Neutrophil (primary cell): ENCODE measurements at regions not wholly inside any gene's neighbourhood (a gene's known extent, or its start where the extent isn't known, plus 50 kb on each side); places are given as distances from the start of the nearest gene placed in this dataset.

Experiments used
- H3K27ac ChIP-seq: fragments of 200-600 bp; sonication (generic); 2 replicates; pipeline ENCODE4 v1.5.1; 2016; ENCODE audit warnings: mild to moderate bottlenecking, moderate library complexity
- H3K27me3 ChIP-seq: fragments of 200-600 bp; sonication (generic); 2 replicates; pipeline ENCODE4 v1.6.0; 2016; ENCODE audit warnings: mild to moderate bottlenecking
- H3K36me3 ChIP-seq: fragments of 200-600 bp; sonication (generic); 2 replicates; pipeline ENCODE4 v1.5.1; 2017
- H3K4me1 ChIP-seq, 2 experiments: fragments of 200-600 bp in 1 of 2; sonication (generic) in 1 of 2; 1 replicate in 1 of 2; 2 replicates in 1 of 2; pipeline versions ENCODE4 v1.5.1 to v1.6.1; 2013 to 2016; ENCODE audit warnings: low read depth in 1 of 2, low read length in 1 of 2, mild to moderate bottlenecking in 1 of 2, moderate library complexity in 1 of 2; ENCODE audit not compliant: control insufficient read depth in 1 of 2, insufficient read depth in 1 of 2
- H3K4me3 ChIP-seq, 2 experiments: fragments of 200-600 bp in 1 of 2; sonication (generic) in 1 of 2; 1 replicate in 1 of 2; 2 replicates in 1 of 2; pipeline ENCODE4 v1.5.1; 2013 to 2016; ENCODE audit warnings: low read depth in 1 of 2, low read length in 1 of 2, mild to moderate bottlenecking in 1 of 2, moderate library complexity in 1 of 2
- H3K9me3 ChIP-seq: fragments of 200-600 bp; sonication (generic); 2 replicates; pipeline ENCODE4 v1.5.1; 2016
- TF ChIP-seq, protein P1 (sequence below): fragments of 200-600 bp; sonication (generic); IDR thresholded peaks from 2 replicates; pipeline ENCODE4 v1.5.1; 2016; ENCODE audit warnings: antibody characterized with exemption

DNA sequence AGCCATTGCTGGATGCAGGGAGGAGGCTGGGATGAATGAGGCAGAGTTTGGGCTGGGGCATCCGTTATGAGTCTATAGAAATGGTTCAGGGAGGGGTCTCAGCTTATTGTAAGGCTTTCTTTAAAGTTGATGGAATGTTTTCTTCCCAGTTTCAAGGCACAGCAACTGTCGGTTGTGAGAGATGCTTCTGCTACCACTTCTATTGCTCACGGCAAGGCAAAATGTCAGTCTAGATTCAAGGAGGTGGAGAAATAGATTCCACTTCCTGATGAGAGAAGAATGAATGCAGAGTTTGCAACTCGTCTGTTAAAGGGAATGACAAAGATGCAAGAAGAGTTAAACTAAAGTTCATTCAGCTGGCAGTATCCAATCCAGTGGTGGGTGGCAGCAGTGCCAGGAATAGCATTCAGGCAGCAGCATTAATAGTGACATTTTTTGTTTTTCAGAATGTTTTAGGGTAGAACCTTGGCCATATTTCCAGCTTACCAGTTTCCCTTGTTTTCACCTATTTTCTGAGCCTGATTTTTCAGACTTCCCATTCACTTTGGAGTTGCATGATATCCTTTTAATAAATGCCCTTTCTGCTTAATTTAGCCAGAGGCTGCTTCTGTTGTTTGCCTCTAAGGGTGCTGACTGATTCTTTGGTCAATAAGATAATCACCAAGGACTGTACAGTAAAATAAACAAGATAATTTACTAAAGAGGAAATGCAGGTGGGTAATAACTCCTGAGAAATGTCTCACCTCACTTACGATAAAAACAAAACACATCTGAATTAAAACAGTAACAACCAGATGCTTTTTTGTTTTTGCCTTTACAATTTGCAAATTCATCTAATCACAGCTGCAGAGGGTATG is 138.4 kb downstream of the RPIA start:
- no peaks in the 10 kb centered on the region for H3K27me3 ChIP-seq
- no peaks in the 10 kb centered on the region for H3K9me3 ChIP-seq
- H3K4me1 ChIP-seq = no peaks in the 10 kb centered on the region
- H3K4me3 ChIP-seq = no peak overlapping the region
- H3K36me3 ChIP-seq = no peaks in the 10 kb centered on the region
- TF ChIP-seq, protein P1, sequence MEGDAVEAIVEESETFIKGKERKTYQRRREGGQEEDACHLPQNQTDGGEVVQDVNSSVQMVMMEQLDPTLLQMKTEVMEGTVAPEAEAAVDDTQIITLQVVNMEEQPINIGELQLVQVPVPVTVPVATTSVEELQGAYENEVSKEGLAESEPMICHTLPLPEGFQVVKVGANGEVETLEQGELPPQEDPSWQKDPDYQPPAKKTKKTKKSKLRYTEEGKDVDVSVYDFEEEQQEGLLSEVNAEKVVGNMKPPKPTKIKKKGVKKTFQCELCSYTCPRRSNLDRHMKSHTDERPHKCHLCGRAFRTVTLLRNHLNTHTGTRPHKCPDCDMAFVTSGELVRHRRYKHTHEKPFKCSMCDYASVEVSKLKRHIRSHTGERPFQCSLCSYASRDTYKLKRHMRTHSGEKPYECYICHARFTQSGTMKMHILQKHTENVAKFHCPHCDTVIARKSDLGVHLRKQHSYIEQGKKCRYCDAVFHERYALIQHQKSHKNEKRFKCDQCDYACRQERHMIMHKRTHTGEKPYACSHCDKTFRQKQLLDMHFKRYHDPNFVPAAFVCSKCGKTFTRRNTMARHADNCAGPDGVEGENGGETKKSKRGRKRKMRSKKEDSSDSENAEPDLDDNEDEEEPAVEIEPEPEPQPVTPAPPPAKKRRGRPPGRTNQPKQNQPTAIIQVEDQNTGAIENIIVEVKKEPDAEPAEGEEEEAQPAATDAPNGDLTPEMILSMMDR = no peak
- H3K27ac ChIP-seq = no peak overlapping the region

DNA sequence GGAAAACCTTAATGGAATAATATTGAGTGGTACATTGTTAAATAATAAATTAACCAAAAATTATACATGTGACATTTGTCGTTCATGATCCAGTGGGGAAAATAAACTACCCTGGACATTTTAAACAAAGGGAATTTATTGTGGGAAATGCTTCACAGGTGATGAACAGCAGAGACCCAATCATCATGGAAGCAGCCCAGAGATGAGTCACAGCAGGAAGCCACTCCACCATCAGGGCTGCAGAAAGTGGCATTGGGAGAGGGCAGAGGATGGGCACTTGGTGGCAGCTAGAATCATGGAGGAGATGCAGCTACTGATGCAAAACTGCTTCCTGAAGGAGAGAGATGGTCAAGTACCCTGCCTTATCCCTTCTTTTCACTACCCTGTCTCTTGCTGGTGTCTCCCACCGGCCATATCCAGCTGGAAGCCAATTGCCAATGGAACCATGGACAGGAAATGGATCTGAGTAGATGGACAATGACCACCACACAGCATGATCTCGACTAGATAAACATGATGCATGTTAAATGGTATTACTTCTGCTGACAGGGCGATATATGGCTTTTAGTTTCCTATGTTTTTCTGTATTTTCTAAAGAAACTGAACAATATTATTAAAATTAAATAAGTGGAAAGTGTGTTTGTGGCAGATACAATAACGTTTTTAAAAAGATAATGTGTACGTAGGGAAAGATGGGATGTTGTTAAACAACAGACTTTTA is 139.8 kb downstream of the RPIA start:
- H3K27me3 ChIP-seq = no peaks in the 10 kb centered on the region
- no peaks in the 10 kb centered on the region for H3K4me1 ChIP-seq
- H3K4me3 ChIP-seq = no peak overlapping the region
- TF ChIP-seq, protein P1 = no peak
- no peaks in the 10 kb centered on the region for H3K36me3 ChIP-seq
- no peak overlapping the region for H3K27ac ChIP-seq
- H3K9me3 ChIP-seq = no peaks in the 10 kb centered on the region

DNA sequence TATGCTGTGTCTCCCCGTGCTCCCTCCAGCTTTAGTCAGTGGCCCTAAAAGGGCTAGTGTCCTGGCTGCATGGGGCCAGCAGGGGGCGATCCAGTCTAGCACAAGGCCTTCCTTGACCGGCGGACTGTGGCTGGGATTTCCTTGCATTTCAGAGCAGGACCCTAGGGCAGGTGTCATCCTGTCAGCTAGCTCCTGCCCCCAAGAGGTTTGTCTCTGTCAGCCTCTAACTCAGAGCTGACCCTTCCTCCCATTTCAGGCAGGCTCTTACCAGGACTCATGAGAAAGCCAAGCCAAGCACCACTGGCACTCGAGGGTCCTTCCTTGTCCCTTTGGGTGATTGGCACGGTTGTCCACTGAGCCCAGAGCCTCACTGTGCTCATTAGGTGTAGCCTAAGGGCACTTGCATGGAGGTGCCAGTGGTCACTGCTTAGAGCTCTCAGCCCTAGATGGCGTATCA is 140.3 kb downstream of the RPIA start:
- no peak overlapping the region for H3K4me3 ChIP-seq
- TF ChIP-seq, protein P1 = no peak
- H3K9me3 ChIP-seq = no peaks in the 10 kb centered on the region
- H3K27me3 ChIP-seq = no peaks in the 10 kb centered on the region
- no peaks in the 10 kb centered on the region for H3K36me3 ChIP-seq
- H3K4me1 ChIP-seq = no peaks in the 10 kb centered on the region
- no peak overlapping the region for H3K27ac ChIP-seq

DNA sequence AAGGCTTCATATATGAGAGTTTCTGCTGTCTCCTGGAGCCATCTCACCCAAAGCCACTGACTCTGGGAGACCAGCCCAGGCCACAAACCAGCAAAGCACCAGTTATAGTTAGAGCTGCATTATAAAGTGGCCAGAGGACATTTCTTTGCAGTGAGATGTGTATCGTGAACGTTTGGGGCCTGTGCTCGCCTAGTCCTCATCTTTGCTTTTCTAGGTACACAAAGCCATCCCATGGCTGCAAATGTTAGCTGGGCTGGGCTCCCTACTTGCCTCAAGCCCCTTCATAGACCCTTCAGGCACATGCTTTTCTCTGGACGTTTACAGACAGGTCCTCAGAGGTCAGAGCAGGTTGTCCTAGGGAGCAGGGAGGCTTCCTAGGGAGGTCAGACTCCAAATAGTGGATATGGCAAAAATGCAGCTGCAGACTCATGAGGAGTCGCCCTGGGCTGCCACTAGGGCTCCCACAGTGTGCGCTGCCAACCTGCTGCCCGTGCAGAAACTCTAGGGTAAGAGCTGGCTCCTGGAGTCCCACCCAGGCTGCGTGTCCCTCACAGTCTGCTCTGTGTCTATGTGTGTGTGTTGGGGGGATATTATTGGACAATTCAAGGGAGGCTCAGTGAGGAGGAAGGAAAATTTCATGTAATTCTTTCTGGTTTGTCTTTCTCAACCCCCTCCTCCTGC is 141.0 kb downstream of the RPIA start:
- Histone ChIP-seq H3K4me1 (no peaks in the 10 kb centered on the region), H3K27ac (no peak overlapping the region), H3K27me3 (no peaks in the 10 kb centered on the region), H3K4me3 (no peak overlapping the region), H3K9me3 (no peaks in the 10 kb centered on the region), H3K36me3 (no peaks in the 10 kb centered on the region)
- TF ChIP-seq, protein P1 = no peak

DNA sequence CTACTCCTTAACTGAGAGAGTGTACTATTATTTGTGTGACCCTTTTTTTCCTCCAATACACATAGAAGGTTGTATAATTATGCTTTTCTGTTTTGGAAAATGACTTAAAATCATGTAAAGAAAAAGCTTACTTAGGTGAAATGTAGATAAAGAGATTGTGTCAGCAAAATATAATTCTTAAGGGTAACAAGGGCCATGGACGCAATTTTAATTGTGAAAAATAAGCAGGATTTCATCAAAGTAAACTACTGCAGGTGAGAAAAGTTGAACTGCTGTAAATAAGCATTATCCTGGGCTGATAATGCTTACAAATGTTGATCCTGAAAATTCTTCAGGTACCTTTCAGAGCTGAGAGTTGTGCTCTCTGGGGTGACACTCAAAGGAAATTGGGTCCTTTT is 141.5 kb downstream of the RPIA start:
- Histone ChIP-seq H3K27ac (no peak overlapping the region), H3K4me3 (no peak overlapping the region), H3K36me3 (no peaks in the 10 kb centered on the region), H3K27me3 (no peaks in the 10 kb centered on the region), H3K4me1 (no peaks in the 10 kb centered on the region), H3K9me3 (no peaks in the 10 kb centered on the region)
- TF ChIP-seq, protein P1 = no peak
